Nucleus accumbens (tissue), 56 donors: ENCODE measurements at regions not wholly inside any gene's neighbourhood (a gene's known extent, or its start where the extent isn't known, plus 50 kb on each side); places are given as distances from the start of the nearest gene placed in this dataset.

Source experiments
- DNase-seq, 56 donors: peaks; one replicate each; lab custom pipeline; 2025; lab: John Stamatoyannopoulos, UW

GRCh38 chr10:9965341-9965740 lies 1052.3 kb upstream of the CELF2 start:
- DNase-seq = no peak

- DNase-seq = no peak
These were observed 1030.9 kb upstream of the CELF2 start for GRCh38 chr10:9986786-9987185.

- no peak for DNase-seq
These were observed 1030.5 kb upstream of the CELF2 start for GRCh38 chr10:9987197-9987596.

- peak in 19 of 56 donors; percentile 1 to 48 (median 11) for DNase-seq
These were observed 1025.0 kb upstream of the CELF2 start for GRCh38 chr10:9992661-9993060.

GRCh38 chr10:9994131-9994530 lies 1023.5 kb upstream of the CELF2 start:
- DNase-seq = no peak

- no peak for DNase-seq
These were observed 1018.0 kb upstream of the CELF2 start for GRCh38 chr10:9999627-10000026.

- no peak for DNase-seq
These were observed 1009.7 kb upstream of the CELF2 start for GRCh38 chr10:10007957-10008356.

- DNase-seq = no peak
These were observed 1007.3 kb upstream of the CELF2 start for GRCh38 chr10:10010397-10010796.

GRCh38 chr10:10014846-10015245 lies 1002.8 kb upstream of the CELF2 start:
- no peak for DNase-seq

GRCh38 chr10:10017716-10018115 lies 1000.0 kb upstream of the CELF2 start:
- peak in 9 of 56 donors; percentile 3 to 46 (median 16) for DNase-seq

GRCh38 chr10:10020945-10021344 lies 996.7 kb upstream of the CELF2 start:
- DNase-seq = no peak

- DNase-seq = no peak
These were observed 984.7 kb upstream of the CELF2 start for GRCh38 chr10:10032991-10033390.

GRCh38 chr10:10038348-10038747 lies 979.3 kb upstream of the CELF2 start:
- DNase-seq = no peak

- no peak for DNase-seq
These were observed 978.1 kb upstream of the CELF2 start for GRCh38 chr10:10039595-10039994.

GRCh38 chr10:10043083-10043482 lies 974.6 kb upstream of the CELF2 start:
- no peak for DNase-seq

- no peak for DNase-seq
These were observed 972.5 kb upstream of the CELF2 start for GRCh38 chr10:10044922-10045764.

GRCh38 chr10:10045765-10046028 lies 972.0 kb upstream of the CELF2 start:
- no peak for DNase-seq

- DNase-seq = no peak
These were observed 970.2 kb upstream of the CELF2 start for GRCh38 chr10:10047426-10047825.

- no peak for DNase-seq
These were observed 964.6 kb upstream of the CELF2 start for GRCh38 chr10:10053051-10053450.

GRCh38 chr10:10054466-10054865 lies 963.2 kb upstream of the CELF2 start:
- DNase-seq = no peak

GRCh38 chr10:10055656-10056442 lies 961.8 kb upstream of the CELF2 start:
- no peak for DNase-seq

- DNase-seq = no peak
These were observed 960.7 kb upstream of the CELF2 start for GRCh38 chr10:10056961-10057360.
